LNCaP clone FGC (cell line): ENCODE measurements at regions not wholly inside any gene's neighbourhood (a gene's known extent, or its start where the extent isn't known, plus 50 kb on each side); places are given as distances from the start of the nearest gene placed in this dataset.
A peak's percentile ranks its signal among the peaks of the same experiment; 100 is the strongest.

ENCODE experiments used
- DNase-seq: peaks from one replicate; pipeline ENCODE4 v3.0.0-alpha.2; 2011; ENCODE audit warnings: low read depth
- H3K4me3 ChIP-seq: 2 replicates; pipeline ENCODE4 v1.5.1; 2011; ENCODE audit warnings: mild to moderate bottlenecking, low read depth, low read length, control low read depth
- TF ChIP-seq, protein P1 (sequence below): IDR thresholded peaks from 2 replicates; pipeline ENCODE4 v1.5.1; 2012; ENCODE audit warnings: mild to moderate bottlenecking; ENCODE audit not compliant: control insufficient read depth, insufficient read depth; ENCODE audit errors: extremely low read depth

DNA sequence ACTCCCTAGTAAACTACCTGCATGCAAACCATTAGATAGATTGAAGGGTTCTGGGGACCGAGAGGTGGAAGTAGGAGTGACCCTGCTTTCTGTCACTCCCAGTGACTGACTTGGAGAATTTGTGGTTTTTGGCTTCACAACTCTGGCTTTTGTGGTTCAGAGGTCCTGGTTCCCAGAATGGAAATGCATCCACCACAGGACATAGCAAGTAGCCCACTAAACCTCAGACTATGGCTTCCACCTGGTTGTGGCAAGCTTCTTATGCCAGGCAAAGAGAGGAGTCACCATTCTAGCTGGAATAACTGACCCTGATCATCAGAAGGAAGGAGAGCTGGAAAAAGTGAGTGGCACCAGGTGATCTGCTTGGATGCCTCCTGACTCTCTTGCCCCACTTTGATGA lies 162.4 kb upstream of the TMEM260 start:
- no peak for DNase-seq
- H3K4me3 ChIP-seq: no peak overlapping the region
- TF ChIP-seq, protein P1, sequence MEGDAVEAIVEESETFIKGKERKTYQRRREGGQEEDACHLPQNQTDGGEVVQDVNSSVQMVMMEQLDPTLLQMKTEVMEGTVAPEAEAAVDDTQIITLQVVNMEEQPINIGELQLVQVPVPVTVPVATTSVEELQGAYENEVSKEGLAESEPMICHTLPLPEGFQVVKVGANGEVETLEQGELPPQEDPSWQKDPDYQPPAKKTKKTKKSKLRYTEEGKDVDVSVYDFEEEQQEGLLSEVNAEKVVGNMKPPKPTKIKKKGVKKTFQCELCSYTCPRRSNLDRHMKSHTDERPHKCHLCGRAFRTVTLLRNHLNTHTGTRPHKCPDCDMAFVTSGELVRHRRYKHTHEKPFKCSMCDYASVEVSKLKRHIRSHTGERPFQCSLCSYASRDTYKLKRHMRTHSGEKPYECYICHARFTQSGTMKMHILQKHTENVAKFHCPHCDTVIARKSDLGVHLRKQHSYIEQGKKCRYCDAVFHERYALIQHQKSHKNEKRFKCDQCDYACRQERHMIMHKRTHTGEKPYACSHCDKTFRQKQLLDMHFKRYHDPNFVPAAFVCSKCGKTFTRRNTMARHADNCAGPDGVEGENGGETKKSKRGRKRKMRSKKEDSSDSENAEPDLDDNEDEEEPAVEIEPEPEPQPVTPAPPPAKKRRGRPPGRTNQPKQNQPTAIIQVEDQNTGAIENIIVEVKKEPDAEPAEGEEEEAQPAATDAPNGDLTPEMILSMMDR: no peak

DNA sequence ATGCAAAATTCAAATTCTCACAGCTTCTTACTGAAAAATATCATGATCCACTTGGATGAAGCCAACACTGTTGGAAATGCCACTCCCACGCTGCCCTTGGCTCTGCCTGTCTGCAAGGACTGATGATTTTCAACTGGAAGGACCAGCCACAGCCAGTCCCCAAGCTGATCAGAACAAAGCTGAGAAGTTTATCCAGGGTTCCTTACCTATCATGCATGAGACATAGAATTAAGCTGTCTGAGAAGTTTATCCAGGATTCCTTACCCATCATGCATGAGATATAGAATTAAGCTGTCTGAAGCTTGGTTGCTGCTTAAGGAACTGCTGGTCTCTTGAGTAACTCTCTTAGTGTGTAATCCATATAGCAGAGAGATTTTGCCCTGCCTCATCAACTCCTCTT lies 159.8 kb upstream of the TMEM260 start:
- no peak overlapping the region for H3K4me3 ChIP-seq
- DNase-seq: no peak
- TF ChIP-seq, protein P1: no peak

DNA sequence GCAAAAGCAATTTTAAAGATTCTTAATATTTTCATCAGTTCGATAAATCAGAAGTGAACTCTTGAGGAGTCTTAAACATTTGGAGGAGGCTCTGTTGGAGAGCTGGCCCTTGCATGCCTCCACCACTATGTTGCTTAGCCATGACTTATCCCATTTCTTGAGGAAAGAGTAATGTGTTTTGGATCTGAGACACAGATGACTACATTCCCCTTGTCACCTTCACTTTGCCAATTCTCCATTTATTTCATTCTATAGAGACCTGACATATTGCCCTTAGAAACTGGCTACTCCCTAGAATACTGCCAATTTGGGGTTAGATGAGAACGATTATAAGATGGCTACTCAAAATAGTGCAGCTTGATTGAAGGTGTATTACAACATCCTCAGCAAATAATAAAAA lies 157.4 kb upstream of the TMEM260 start:
- TF ChIP-seq, protein P1: no peak
- no peak for DNase-seq
- no peak overlapping the region for H3K4me3 ChIP-seq

DNA sequence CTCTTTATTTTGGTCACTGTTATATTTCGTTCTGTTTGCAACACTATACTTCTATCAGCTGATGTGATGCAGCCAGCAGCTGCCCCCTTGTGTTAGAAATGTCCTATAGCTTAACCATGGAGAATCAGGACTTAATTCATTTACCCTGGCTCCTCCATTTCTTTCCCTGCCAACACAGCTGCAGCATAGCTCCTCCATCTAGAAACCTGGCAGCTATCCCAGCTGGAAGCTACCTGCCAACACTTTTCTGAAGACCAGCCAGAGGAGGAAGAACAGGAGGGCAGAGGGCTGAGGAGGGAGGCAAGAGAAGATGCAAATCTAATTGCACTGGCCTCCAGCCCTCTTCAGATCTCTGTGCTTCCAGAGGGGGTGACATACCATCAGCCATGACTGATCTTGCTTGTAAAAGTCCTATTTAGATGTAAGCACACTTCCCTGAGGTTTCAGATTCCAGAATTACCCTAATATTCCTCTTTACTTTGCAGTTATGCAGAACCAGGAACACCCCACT lies 156.8 kb upstream of the TMEM260 start:
- no peak overlapping the region for H3K4me3 ChIP-seq
- peak; percentile 91 for DNase-seq
- TF ChIP-seq, protein P1: peak; percentile 77

DNA sequence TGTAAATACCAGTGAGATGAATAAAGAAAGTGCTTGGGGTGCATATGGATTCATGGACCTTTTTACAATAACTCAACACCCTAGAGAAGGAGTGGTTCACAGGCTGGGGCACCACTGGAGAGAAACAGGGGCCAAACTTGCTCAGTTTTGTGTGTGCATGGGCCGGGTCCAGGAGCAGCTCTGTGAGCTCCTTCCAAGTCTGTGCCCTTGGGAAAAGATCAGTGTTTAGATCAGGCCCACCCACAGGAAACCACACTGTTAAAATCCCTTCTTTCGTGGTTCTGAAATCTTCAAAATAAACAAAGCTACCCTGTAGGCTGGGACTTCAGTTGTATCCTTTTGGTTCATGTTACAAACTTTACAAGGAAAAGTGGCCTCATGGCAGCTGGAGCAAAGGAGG lies 156.1 kb upstream of the TMEM260 start:
- TF ChIP-seq, protein P1: no peak
- no peak overlapping the region for H3K4me3 ChIP-seq
- no peak for DNase-seq

DNA sequence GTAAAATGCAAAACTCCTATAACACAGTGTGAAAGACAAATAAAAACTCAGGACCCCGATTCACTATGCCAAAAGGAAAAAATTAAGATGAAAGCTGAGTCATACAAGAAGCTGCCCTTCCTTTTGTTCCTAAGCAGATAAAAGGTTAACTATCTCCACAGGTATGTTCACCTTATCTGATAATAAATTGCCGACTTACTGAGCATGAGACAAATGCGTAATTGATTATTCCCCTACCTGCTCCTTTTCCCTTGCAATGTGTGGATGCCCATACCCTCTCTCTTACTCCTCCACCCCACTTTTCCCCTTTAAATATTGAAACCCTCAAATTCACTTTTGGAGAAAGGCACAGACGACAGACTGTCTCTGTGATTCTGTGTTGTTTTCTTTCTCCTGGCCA lies 148.6 kb upstream of the TMEM260 start:
- TF ChIP-seq, protein P1: no peak
- no peak overlapping the region for H3K4me3 ChIP-seq
- no peak for DNase-seq

DNA sequence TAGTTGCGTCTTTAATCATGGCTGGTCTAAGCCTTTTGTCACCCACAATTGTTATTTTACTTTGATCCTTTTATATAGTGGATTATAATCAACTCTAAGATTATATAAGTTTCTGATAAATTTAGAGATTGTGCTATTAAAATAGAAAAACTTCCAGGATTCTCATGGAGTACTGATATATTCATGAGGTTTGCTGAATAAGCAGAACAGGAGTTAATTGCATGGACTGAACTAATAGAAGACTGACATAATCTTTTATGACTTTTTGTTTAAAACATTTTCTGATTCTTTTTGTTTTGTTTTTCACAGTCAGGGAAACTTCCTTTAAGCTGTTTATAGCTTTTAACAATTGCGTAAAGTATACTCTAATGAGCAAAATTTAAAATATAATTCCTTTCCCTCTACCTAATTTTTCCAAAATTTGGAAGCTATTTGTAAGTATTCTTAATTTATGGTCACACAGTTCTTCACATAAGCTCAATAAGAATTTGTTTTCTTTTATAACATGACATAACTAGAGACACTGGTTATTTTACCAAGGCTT lies 129.9 kb upstream of the TMEM260 start:
- TF ChIP-seq, protein P1: no peak
- no peak overlapping the region for H3K4me3 ChIP-seq
- no peak for DNase-seq
